ENCODE measurements at regions not wholly inside any gene's neighbourhood (a gene's known extent, or its start where the extent isn't known, plus 50 kb on each side); places are given as distances from the start of the nearest gene placed in this dataset.

DNA sequence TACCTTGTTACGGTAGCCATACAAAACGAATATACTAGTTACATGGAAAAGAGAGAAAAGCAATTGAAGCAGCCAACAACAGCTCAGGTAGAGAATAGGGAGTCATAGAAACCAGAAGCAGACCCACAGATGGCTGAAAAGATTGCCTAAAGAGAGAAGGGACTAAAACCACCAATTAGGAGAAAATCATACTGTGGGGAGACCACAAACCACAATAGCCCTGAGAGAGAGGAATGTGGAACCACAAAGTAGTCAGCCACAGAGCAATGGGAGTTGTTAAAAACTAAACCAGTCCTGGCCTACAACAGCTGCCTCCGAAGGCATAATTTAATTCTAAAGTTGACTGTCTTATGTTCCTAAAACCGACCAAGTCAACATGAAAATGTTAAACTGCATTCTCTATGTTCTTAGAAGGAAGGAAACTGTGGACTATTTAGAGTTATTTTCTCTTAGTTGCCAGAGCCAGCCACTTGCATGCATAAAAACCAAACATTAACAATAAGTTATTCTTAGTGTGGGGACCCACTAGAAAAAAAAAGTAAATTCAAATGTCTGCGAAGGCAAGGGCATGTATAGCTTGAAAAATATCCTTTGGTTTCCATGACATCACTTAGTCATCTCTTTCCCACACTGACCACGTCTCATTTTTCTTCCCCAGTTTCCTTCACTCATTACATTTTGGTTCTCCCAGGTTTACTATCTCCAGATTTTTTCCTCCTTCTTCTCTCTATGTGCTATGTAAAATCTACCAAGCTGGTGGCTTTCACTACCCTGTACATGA is 398.1 kb downstream of the NOVA1 start:
- peak in 1 of 2 donors; percentile 21 for DNase-seq

DNA sequence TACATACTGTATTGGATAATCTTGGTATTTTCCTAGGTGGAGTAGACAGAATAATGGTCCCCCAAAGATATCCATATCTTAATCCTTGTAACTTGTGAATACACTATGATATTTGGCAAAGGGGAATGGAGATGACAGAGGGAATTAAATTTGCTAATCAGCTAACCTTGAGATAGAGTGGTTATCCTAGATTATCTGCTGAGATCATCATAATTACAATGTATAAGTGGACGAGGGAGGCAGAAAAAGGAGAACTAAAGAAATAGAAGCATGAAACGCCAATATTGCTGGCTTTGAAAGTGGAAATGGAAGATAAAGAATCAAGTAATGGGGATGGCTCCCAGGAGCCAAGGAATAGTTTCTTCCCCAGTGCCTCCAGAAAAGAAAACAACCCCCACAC is 398.7 kb downstream of the NOVA1 start:
- DNase-seq = no peak

DNA sequence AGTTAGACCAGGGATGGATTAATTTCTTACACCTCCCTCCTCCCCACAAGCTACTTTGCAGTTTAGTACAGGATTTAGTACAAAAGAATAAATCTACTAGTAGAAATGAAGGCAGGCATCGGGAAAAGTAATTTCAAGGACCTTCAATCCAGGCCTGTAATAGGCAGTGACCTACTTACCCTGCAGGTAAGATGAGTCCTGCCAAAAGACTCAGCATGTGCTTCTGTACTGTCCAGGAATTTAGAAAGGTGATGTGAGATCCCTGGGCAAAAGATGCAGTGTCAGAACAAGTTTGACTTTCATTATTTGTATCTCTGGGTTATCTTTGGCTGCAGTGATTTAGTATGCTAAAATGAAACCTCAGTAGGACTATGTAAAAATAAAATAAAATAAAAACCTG is 403.0 kb downstream of the NOVA1 start:
- DNase-seq = no peak

DNA sequence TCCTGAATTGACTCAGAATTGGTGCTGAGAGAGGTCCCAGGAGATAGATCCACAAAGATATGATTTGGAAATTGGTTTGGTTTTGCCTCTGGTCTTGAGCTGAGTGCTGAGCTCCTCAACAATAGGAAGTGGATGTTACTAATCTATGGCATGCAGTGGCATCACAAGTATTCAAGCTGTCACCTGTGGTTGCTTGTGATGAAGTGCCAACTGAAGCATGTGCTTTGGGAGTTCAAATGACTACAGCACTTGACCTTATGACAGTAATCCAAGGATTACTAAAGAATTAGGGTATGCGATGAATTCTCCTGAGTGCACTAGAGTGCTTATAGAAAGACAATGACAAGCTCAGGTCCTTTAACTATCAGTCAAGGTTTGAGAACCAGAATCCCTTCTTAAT is 406.2 kb downstream of the NOVA1 start:
- no peak for DNase-seq

DNA sequence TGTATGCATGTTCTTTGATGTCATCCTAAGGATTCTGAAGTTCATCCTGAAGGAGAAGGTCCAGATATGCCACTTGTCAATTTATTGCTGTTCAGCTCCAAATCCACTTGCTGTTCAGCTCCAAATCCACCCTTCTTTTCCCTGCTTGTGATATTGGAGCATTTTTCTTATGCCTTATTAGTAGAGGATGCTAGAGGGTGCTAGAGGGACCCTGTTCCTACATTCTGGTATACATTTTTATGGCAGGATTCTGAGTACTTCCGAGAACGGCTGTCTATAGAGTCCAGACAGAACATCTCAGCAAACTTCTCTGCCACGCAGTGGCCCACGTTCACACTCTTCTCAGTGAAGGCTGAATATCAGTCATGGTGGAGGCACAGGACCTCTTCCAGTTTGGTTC is 406.7 kb downstream of the NOVA1 start:
- DNase-seq = no peak

DNA sequence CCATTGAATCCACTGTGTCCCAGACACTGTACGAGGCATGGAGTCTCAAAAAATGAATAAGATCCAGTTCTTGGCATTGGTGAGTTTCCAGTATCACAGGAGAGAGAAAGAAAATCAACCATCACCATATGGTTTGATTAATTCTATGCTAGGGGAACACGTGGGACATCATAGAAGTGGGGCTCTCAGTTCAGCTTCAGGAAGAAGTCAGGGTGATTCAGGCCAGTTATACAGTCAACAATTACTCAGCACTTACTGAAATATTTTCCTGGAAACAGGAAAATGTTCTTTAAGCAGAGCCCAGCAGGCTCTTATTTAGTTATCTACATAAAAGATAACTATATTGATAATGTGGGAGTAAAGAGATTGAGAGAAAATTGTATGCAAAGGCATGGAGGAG is 407.2 kb downstream of the NOVA1 start:
- DNase-seq = no peak

DNA sequence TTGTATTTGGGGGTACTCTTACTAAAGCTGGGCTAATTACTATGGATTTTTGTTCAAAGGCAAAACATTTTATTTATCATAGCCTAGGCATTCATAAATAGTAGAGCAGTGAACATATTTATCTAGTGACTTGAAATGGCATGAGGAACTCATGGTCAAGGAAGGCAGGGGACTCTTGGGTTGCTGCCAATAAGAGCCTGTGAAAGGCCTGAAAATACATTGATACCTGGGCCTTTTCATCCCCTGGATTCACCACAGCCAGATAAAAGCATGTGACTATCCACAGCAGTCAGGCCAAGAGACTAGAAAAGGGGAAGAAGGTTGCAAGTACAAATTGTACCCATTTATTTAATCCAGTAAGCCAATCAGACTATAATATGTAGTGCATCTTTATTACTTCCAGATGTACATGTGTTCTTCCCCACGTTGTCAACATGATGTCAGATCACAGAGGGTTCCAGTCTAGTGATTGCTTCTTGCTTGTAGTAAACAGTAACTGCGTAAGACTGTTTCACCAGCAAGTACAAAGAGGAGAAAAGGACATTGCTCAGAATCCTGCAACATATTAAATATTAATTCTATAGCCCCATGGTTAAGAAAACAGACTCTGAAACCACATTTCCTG is 409.7 kb downstream of the NOVA1 start:
- DNase-seq = no peak

DNA sequence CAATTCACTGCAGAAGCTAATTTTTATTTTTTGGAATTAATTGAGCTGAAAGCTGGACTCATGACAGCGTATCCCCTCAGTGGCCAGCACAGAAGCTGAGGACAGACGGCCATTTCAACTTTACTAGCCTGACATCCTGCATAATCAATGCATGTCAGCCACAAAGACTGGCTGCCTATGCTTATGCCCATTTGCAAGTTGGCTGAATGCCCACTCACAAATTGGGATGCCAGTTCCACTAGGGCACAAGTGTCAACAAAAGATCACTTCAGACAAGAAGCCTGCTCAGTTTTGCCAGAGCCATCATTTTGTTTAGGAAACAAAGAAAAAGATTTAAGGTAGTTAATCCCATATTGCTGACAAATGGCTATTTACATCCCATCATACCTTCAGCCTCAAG is 417.6 kb downstream of the NOVA1 start:
- DNase-seq = no peak

DNA sequence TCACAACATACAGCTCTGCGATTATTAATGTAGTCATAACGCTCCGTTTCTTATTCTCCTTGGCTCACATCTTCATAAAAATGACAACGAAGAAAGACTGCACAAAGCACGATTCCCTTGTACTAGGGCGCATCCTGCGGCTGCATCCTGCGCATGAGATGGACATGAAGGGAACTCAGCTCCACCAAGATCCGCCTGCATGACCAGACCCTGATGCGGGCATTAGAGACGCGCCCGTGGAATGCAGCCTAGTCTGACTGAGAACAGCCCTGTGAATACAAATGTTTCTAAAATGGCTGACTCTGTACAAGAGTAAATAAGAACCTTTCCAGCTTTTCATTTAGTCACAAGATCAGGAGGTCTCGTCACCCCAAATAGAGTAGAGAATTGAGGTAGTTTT is 422.2 kb downstream of the NOVA1 start:
- DNase-seq = no peak

DNA sequence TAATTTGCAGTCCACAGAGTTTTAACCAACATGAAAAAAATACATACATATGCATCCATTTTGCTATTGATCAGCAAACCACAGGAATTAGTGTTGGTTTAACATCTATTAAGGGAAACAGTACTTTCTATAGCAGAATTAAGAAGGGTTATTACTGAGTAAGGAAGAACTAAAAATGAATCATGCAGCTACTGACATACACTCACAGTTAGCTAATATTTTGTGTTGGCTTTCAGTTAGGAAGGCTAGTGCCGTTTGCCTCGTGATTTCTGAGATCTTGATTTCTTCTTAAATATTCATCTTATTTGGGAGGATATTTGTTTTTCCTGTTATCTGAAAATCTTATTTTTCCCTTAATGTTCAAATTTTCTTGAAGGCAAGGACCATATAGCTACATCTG is 423.4 kb downstream of the NOVA1 start:
- no peak for DNase-seq

DNA sequence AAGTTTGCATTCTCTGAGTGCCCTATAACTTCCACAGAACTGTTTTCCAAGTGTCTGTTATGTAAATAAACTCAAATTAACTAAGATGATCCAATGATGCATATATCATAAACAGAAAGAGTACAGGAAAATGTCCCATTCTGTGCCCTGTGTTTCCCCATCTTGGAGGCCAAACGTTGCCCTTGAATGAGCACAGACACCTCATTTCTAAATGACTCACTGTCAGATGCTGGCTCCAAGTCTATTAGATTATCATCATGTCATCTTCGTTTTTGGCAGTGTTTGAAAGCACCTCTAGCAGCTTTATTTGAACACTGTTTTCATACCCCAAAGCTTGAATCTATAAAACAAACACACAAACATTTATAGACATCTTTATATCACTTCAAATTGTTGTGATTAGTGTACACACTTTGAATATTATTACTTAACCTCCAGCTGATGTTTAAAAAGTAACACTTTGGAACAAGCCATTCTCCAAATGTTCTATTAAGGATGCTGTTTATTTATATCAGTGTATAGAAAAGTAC is 424.2 kb downstream of the NOVA1 start:
- no peak for DNase-seq

DNA sequence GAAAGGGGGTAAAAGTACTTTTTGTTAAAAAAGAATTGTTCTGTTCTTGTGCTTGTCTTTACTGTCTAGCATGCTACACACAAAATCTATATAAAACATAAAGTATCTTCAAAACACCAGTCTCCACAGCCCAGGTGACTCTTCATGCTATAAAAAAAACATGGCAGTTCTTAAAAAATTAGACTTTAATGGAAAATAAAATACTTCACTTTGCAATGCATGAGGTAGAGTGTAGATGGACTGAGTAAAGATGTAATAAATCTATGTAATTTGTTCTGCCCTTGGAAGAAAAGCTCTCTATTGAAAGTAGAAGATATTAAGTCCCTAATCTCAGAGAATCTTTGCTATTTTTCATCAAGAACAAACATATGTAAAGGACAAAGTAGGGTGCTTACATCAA is 425.4 kb downstream of the NOVA1 start:
- DNase-seq = no peak

DNA sequence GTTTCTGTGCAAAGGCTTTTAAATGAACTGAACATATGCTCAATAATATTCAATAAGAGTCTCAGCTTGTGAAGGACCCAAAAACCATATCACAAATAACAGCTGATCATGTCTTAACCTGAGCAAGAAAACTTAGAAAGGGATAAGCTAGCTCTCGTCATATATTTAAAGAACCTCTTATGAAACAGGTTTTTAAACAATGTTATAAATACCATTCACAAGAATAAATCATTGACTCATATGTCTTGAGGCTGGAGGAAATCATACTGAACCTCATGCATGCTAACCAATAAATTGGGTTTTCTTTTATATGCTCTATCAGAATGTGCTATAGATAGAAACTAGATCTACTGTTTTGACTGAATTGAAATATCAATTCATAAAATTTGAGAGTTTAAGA is 426.9 kb downstream of the NOVA1 start:
- no peak for DNase-seq

DNA sequence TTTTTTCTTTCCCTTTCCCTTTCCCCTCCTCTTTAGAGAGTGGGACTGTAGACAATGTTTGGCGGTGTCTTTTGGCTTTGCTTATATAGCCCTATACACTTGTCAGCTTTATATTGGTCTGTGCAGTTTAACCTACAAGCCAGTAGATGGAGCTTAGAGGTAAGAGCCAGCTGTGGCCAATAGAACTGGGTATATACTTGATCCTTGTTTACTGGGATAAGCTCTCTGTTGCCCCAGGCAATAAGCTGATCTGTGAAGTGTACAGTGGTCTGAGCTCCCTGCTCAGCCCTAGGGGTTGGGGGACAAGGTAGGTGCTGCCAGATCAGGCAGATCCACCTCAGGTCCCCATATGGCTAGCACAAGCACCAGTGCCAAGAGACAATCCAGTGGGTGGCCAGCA is 434.1 kb downstream of the NOVA1 start:
- no peak for DNase-seq

DNA sequence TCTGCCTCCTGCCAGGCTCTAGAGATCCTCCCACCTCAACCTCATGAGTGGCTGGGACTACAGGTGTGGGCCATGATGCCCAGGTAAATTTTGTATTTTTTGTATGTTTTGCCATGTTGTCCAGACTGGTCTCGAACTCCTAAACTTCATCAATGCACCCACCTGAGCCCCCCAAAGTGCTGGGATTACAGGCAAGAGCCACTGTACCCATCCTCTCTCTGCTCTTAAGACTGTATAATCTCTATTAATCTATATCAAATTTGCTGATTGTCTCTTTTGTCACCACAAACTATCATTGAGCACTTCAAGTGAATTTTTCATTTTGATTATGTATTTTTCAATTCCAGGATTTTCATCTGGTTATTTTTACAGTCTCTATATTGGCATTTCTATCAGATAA is 440.3 kb downstream of the NOVA1 start:
- no peak for DNase-seq

DNA sequence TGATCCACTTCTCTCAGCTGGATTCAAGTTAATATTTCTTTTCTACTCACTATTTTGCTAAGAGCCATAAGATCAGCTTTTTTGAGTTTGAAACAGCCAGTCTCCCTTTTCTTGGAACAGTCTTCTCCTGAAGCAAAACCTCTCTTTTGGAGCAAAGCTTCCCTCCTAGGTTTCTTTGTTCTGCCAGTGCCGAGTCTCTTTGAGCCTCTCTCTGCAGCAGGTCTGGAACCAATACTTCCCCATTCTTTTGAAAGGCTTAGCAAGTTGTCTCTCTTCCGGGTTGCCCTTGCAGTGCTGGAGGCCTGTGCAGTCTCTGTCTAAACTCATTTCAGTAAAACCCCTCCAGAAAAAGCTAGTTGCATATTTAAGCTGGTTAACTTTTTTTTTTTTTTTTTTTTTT is 454.8 kb downstream of the NOVA1 start:
- peak in 1 of 2 donors; percentile 70 for DNase-seq

DNA sequence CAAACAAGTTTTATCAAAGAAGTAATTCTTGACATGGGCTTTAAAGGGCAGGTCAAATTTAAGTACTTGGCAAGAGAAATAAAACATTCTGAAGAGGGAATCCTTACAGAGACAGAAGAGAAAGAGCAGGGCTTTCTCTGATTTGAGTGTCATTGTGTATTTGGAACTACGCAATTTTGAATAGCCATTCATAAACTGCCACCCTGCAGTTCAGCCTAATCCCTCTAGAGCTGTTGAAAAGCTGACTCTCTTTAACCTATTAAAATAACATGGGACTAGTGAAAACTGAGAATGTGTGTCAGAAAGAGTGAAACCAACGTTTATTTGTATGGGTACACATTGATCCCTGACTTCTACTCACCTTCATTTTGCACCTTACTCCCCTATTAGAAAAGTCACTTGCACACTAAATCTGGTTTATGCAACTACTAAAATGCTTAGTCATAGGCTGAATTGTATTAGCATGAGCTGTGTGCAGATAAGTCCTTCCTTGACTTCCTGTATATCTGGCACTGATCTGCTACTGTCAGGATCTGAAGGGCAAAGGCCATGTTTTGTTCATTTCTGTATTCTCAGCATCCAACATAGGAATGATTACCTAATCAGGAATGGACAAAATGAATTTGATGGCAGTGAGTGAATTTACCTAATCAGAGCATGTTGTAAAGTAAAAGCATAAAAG is 458.9 kb downstream of the NOVA1 start:
- peak in 1 of 2 donors; percentile 44 for DNase-seq

DNA sequence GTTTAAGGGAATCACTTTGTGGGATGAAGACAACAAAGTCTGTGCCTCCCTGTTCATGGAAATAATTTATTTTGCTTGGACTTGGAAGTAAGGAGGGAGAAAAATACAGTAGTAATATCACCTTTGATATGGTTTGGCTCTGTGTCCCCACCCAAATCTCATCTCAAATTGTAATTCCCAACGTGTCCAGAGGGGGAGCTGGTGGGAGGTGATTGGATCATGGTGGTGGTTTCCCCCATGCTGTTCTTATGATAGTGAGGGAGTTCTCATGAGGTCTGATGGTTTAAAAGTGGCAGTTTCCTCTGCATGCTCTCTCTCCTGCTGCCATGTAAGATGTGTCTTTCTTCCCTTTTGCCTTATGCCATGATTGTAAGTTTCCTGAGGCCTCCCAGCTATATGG is 460.7 kb downstream of the NOVA1 start:
- DNase-seq = no peak

DNA sequence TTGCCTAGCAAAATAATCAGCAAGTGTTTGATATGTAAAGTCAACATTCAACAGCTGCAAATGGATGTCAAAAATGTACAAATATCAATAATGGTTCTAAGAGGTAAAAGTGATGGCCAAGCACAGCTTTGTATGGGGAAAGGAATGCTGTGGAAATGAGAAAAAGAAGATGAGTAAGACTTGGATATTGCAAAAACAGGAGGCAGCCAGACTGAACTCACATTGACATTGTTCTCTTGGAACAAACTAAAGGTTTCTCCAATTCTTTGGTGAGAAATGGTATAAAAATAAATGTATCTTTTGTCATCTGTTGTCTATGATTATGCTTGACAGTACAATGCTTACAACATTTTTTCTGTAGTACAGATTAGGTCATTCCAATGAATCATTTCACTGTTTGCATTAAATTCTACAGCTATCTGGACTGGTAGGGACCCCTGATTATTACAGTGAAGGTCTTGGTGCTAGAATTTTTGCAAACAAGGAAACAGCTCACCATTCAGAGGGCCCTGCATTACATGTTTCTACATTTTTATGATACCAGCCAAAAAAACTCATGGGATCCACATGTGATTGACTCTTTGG is 465.7 kb downstream of the NOVA1 start:
- DNase-seq = no peak

DNA sequence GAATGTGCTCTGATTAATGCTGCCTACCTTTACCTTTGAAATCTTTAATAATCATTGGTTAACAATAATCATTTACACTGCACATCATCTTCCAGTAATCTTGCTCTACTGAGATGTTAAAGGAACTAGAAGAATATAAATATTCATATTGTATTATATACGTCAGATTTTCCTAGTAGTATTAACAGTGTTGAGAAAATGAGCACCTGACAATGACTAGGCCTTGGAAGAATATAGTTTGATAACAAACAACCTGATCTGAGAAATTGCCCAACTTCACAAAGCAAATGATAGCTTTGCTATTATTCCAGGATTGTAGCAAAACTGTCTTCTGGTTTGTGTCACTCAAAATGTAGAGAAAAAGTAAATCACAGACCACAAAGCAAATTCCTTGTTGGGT is 467.1 kb downstream of the NOVA1 start:
- no peak for DNase-seq

DNA sequence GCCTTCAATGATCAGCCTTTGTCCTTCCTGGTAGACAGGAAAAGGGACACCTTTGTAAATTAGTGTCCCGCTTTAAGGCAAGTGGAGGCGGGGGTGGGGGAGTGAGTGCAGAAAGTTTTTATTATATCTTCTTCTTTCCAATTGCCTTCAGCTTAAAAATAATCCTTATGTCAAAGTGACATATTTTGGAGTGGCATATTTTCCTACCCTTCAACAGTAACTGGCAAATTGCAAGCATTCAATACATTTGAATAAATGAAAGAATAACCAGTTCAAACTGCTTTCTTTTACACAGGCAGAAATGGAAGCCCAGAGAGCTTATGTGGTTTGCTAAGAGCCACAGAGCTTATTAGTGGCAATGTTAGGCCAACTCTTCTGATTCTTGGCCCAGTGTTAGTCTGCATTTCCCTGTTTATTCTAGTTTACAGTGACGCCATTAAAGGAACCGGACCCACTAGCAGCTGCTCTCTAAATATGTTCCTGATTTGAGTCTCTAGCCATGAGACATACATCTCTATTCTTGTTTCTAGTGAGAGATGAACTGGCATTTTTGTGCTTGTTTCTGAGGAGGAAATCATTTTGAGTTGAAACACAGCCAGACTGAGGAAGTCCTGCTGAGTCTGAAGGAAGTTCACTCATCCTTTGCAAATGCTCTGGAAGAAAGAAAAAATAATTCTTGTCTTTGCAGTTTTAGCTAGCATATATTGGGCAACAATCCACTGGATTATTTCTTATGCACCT is 468.7 kb downstream of the NOVA1 start:
- DNase-seq = peak in 1 of 2 donors; percentile 66

DNA sequence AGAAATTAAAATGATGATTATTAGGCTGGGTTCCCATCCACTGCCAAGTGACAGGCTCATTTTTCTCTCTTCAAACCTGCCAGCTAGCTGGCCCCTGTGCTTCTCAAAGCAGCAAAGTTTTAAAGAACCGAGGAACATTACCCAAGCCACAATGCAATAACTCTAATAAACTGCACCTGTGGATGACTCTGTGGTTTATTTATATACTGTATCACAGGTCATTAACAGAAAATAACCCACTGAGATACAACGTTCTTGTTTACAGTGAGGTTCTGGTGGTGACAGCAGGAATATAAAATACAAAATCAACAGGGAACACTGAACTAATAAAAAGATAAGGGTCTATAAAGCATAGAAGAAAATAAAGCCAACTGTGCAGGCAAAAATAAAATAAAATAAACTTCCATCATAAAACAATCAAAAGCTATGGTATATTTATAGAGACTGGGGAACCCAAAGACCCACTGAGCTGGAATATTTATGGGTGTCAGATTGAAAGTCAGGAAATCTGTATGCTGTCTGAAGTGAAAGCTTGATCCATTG is 472.9 kb downstream of the NOVA1 start:
- no peak for DNase-seq

DNA sequence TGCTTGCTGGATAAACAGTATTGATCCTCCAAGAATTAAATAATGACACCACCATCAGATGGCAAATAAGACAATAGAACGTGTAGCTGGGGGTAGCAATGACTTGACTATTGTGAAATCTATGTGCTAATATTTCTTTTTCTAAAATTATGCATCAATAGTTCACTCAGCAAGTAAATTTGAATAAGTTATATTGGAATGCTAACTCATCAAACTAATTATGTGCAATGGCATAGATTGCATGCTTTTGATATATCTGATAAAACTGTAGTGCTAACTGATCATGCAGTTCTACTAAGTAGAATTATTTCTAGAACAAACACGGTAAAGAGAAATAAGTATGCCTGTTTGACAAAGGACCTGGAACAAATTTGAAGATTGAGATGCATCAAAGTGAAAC is 474.4 kb downstream of the NOVA1 start:
- DNase-seq = no peak

Data from bone marrow (tissue), 2 donors.